Spleen (tissue), 7 donors: ENCODE measurements at regions not wholly inside any gene's neighbourhood (a gene's known extent, or its start where the extent isn't known, plus 50 kb on each side); places are given as distances from the start of the nearest gene placed in this dataset.

Experiments used
- POLR2A ChIP-seq, 3 donors: fragments of 450-650 bp; IDR thresholded peaks; one replicate each; pipeline ENCODE4 v1.5.1; 2017; ENCODE audit warnings: antibody characterized with exemption in 3 of 3, mild to moderate bottlenecking in 1 of 3
- POLR2AphosphoS5 ChIP-seq, 3 donors: sonication (generic); formaldehyde crosslinking; IDR thresholded peaks; one replicate each; pipeline ENCODE4 v1.5.1; 2017; ENCODE audit warnings: antibody characterized with exemption in 3 of 3
- TF ChIP-seq, protein P1 (sequence below), 11 experiments: fragments of 200-600 bp in 7 of 11; fragments of 450-650 bp in 4 of 11; sonication (generic) in 4 of 11; IDR thresholded peaks in 8 of 11; conservative IDR thresholded peaks in 3 of 11; 1 replicate in 7 of 11; 2 replicates in 4 of 11; pipeline versions ENCODE4 v1.4.0 to v1.8.0; 2016 to 2021; ENCODE audit warnings: antibody characterized with exemption in 11 of 11, inconsistent platforms in 4 of 11, mild to moderate bottlenecking in 1 of 11
- donor health status: DM: no; HTN: no; CAD: no; lungs with moderate emphysema.
- donor health status: DM: no; HTN: no; CAD: no.
- donor health status: DM: no; HTN: no; CAD: no.

DNA sequence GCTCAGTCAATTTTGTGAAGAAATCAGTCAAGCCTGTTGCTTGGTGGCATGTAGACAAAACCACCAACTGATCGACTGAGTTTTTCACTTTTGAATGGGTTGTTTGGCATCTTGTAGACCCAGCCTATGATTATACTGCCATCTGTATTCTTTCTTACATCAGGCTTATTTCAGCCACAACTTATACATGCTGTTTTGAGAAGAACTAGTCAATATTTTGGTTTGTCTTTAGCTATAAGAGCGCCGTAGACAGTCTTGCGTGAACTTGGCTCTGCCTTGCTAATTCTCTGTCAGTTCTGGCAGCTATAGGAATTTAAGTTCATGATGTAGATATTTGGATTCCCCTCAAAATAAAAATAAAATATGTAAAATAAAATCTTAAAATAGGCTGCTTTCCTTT, 742.0 kb upstream of the FANCL start:
- no peak for TF ChIP-seq POLR2A (IDR thresholded peaks at IDR 0.05)
- TF ChIP-seq, protein P1, sequence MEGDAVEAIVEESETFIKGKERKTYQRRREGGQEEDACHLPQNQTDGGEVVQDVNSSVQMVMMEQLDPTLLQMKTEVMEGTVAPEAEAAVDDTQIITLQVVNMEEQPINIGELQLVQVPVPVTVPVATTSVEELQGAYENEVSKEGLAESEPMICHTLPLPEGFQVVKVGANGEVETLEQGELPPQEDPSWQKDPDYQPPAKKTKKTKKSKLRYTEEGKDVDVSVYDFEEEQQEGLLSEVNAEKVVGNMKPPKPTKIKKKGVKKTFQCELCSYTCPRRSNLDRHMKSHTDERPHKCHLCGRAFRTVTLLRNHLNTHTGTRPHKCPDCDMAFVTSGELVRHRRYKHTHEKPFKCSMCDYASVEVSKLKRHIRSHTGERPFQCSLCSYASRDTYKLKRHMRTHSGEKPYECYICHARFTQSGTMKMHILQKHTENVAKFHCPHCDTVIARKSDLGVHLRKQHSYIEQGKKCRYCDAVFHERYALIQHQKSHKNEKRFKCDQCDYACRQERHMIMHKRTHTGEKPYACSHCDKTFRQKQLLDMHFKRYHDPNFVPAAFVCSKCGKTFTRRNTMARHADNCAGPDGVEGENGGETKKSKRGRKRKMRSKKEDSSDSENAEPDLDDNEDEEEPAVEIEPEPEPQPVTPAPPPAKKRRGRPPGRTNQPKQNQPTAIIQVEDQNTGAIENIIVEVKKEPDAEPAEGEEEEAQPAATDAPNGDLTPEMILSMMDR (IDR thresholded peaks at IDR 0.05 in 8 of 11, conservative IDR thresholded peaks at IDR 0.05 in 3 of 11) = no peak
- no peak for TF ChIP-seq POLR2AphosphoS5 (IDR thresholded peaks at IDR 0.05)
